ENCODE measurements at regions not wholly inside any gene's neighbourhood (a gene's known extent, or its start where the extent isn't known, plus 50 kb on each side); places are given as distances from the start of the nearest gene placed in this dataset.
"Not testable (repeated sequence)": the region's sequence is repeated elsewhere in the genome, so short reads cannot be mapped to it uniquely, and the experiment has no call there.

DNA sequence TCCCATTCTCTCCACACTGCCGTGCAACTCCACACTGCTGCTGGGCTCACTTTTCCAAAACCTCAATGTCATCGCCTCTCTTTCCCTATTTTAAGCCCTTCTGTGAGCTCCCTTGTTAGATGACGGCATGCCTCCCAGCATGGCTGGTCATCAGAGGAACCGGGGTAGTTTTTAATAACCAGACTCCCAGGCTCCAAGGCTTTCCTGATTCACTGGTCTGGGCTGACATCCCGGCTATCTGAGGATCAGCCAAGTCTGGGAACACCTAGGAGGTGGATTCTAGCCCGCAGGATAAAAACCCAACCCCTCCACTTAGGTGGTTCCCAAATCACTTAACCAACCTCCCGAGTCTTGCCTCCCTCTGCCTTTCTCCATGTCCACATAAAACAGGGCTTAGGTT lies 295.4 kb upstream of the FZD8 start:
- DNase-seq (ENCODE audit: low spot score), result no peak

DNA sequence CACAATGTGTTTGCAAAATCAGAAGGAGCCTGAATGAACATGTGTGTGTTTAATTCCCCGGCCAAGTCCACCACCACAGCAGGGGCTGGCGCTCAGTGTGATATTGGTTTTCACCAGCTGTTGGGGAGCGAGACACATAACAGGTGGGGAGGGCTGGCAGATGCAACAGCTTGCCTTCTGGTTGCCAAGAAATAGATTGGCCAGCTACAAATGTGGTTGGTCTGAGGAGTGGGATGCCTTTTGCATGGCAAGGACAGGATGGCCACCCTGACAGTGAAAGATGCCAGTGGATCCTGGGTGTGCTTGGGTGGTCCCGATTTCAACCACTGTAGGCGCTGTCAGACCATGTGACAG lies 292.5 kb upstream of the FZD8 start:
- DNase-seq (ENCODE audit: low spot score), result no peak

- no peak for DNase-seq (ENCODE audit: low spot score)
These were observed 292.0 kb upstream of the FZD8 start for GRCh38 chr10:35933940-35934641.

DNA sequence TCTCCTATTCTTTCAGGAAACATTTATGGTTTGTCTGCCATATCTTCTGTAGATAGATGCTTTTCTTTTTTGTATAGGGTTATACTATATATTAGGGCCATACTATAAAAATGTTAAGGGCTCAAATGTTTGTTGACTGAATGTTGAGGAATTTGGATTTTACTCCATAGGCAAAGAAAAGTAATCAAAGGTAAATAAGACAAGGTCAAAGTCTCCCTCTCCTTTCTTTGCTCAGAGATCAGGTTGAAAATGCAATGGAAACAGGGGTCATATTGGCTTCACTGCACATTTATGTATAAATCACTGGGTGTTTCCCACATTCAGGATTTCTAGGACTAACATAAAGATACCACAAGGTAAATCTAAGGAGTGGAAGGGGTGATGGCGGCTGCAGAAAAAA lies 291.4 kb upstream of the FZD8 start:
- no peak for DNase-seq (ENCODE audit: low spot score)

DNA sequence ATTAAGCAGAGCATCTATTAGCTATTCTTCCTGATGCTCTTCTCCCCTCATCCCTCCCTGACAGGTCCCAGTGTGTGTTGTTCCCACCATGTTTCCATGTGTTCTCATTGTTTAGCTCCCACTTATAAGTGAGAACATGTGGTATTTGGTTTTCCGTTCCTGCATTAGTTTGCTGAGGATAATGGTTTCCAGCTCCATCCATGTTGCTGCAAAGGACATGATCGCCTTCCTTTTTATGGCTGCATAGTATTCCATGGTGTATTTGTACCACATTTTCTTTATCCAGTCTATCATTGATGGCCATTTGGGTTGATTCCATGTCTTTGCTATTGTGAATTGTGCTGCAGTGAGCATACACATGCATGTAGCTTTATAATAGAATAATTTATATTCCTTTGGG lies 287.9 kb upstream of the FZD8 start:
- not testable (repeated sequence) for DNase-seq (ENCODE audit: low spot score)

- DNase-seq (ENCODE audit: low spot score), result no peak
These were observed 286.7 kb upstream of the FZD8 start for GRCh38 chr10:35928748-35929147.

- no peak for DNase-seq (ENCODE audit: low spot score)
These were observed 285.9 kb upstream of the FZD8 start for GRCh38 chr10:35927990-35928488.

DNA sequence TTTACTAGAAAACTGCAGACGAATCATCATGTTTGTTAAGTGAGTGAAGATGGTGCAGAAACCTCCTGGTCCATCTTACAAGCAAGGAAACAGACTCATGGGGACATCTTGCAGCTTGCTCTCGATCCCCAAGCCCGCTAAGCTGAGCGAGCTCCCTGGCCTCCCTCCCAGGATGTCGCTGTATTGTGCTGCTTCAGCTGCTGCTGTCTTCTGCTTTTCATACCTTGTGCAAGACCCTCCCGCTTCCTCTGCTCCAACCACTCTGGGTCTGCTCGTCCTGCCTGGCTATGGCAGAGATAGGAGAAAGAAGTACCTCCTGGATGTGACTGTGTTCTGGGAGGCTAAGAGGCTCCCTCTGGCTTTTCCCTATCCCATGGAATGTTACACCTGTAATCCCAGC lies 285.2 kb upstream of the FZD8 start:
- DNase-seq (ENCODE audit: low spot score), result no peak

- DNase-seq (ENCODE audit: low spot score), result no peak
These were observed 284.8 kb upstream of the FZD8 start for GRCh38 chr10:35926846-35927245.

DNA sequence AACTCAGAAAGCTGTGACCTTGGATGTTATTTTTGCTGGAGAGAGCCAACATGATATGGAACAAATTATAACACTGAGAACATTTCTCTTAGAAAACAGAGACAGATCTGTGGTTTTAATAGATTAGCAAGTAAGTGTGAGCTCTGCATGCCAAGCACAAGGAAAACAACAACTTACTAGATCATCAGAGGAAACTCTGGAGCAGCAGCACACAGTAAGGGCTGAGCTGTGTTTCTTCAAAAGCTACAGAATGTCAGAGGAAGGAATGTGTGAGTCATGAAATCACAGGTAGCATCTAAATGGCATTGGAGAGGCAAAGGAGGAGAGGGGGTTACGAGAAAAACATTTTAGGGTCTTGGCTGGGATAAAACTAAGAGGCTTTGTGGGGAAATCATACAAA lies 283.4 kb upstream of the FZD8 start:
- DNase-seq (ENCODE audit: low spot score), result no peak

DNA sequence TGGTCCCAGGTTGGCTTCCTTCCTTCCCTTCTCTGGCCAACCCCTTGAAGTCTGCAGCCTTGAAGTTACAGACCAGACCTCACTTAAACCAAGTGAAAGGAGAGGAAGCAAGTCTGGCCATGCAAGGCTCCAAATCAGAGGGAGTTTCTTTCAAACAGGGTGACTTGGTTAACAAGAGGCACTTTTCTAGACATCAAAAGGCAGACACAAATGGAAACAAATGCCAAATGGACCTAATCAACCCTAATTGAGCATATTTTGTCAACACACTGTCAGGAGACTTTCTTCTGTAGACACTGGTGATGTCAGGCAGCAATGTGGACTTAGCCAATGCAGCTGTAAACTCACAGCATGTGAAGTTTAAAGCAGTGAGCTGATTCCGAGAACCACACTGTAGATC lies 282.7 kb upstream of the FZD8 start:
- DNase-seq (ENCODE audit: low spot score), result no peak

GRCh38 chr10:35922876-35923600 lies 280.9 kb upstream of the FZD8 start:
- no peak for DNase-seq (ENCODE audit: low spot score)

DNA sequence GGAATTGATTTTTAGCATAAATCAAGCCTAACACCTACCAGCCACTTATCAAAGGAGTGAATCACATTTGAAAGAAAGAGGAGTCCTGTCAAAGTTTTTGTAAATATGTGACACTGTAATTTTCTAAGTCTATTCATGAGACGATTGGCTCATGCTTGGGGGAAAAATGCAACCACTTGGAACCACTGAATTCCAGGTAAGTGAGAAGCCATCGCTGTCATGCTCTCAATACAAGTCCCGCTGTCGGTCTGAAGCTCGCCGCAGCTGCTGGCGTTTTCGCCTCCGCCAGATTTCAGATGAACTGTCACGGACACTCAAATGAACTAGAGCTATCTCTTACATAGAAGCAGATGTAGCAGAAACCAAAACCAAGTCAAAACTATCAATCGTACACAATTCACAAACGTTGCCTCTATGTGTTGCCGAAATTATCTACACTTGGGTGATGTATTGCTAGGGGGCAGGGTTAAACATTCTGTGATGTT lies 279.8 kb upstream of the FZD8 start:
- no peak for DNase-seq (ENCODE audit: low spot score)

- DNase-seq (ENCODE audit: low spot score), result no peak
These were observed 274.7 kb upstream of the FZD8 start for GRCh38 chr10:35916791-35917190.

GRCh38 chr10:35913628-35914027 lies 271.5 kb upstream of the FZD8 start:
- DNase-seq (ENCODE audit: low spot score), result no peak

DNA sequence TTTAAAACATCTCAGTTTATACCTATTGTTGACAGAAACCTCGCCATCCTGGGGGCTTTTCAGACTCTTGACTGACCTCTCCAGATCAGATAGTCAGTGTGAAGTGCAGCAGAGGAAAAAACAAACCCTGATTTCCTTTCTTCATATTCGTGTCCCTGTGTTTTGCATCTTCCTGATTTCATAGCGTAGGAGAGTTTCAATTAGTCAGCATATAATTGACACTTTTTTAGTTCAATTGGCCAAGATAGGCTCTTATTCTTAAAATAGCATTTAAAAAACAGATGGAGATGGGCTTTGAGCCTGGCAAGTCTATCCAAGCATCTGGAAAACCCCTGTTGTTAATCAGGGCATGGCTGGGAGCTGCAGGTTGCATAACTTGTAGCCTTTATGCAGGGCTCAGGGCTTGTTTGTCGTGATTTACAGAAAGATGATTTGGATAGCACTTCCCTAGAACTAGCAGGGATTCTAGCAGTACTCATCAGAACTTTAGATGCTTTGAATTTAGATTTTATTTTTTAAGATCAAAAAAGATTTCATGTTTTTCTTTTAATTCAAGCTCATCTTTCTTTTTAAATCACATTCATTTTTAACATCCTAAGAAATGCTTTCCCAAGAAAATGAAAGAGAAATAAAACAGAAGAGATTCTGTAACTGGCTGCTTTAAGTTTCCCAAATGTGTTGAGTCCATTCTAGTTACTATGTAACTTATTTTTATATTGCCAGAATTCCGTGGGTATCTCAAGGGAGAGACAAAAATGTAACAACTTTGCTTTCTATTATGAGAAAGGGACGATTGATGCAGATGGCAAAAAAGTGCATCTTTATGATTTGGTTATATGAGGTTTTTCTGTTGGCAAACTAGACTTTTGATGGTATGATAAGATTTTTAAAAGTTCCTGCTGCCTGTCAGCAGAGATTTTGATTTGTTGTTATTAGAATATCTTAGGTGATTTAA lies 270.8 kb upstream of the FZD8 start:
- no peak for DNase-seq (ENCODE audit: low spot score)

DNA sequence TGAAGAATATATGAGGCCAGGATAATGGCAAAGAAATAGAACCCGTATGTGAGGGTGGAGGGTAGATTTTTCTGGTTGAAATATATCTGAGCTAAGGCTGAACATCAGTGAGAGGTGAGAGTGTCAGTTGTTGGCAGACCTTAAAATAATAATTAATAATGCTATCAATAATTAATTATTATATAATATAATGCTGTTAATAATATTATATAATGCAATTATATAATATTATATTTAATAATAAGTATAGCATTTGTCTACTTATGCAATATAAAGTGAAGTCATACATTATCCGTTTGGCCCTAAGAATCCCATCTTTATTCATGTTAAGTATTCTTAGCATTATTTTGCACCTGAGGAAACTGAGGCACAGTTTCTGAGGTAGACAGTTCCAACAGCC lies 269.9 kb upstream of the FZD8 start:
- DNase-seq (ENCODE audit: low spot score), result no peak

GRCh38 chr10:35911233-35911632 lies 269.1 kb upstream of the FZD8 start:
- DNase-seq (ENCODE audit: low spot score), result no peak

DNA sequence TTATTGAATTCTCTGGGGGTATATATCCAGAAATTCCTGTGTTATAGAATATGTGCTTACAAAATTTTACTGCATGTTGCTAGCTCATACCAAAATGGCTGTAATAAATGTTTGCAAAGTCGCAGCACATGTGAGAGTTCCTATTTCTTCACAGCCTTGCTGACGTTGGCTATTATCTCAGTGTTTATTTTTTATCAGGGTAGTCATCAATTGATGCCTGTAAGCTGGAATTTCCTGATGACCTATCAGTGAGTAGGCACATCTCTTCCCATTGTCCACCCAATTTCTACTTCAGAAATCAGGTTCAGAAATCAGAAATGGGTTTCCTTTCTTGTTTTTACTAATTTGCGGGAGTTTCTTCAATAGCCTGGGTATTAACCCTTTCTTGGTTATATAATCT lies 268.1 kb upstream of the FZD8 start:
- DNase-seq (ENCODE audit: low spot score), result no peak

DNA sequence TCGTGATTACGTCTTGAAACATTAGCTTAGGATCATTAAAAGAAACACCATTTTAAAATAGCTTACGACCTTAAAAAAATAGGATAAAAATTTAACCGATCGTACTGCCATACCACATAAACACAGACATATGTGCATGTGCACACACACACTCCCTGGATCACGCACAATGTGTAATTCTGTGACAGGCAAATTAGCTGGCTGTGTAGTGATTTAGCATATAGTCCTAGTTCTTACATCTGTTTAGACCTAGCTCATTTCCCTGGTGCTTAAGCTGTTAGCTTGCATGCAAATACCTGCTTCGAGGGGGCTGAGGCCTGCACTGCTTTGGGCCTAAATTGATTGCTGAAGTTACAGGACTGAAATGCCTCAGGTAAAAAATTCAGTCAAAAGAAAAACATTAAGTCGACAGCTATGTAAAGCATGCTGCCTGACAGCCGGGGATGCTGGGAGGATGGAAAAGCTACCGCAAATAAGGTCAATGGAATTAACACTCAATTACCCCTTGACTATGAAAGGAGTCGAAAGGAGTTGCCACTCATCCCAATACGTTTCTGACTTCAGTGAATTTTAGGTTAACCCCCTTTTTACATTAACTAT lies 267.1 kb upstream of the FZD8 start:
- no peak for DNase-seq (ENCODE audit: low spot score)

- no peak for DNase-seq (ENCODE audit: low spot score)
These were observed 266.4 kb upstream of the FZD8 start for GRCh38 chr10:35908451-35908850.

GRCh38 chr10:35907548-35907947 lies 265.5 kb upstream of the FZD8 start:
- DNase-seq (ENCODE audit: low spot score), result no peak
